NB4 (cell line): ENCODE measurements at regions not wholly inside any gene's neighbourhood (a gene's known extent, or its start where the extent isn't known, plus 50 kb on each side); places are given as distances from the start of the nearest gene placed in this dataset.

Experiments
- MYC ChIP-seq: IDR thresholded peaks from 2 replicates; pipeline ENCODE4 v1.6.1; 2011; ENCODE audit warnings: low read depth, low read length
- POLR2A ChIP-seq: IDR thresholded peaks from 2 replicates; pipeline ENCODE4 v1.6.1; 2011; ENCODE audit warnings: mild to moderate bottlenecking; ENCODE audit not compliant: insufficient read length; ENCODE audit errors: extremely low read depth
- TF ChIP-seq, protein P1 (sequence below): IDR thresholded peaks from one replicate; pipeline ENCODE4 v1.5.1; 2012; ENCODE audit warnings: low read depth, low read length
- TF ChIP-seq, protein P2 (sequence below): IDR thresholded peaks from 2 replicates; pipeline ENCODE4 v1.6.1; 2011; ENCODE audit warnings: low read depth, low read length

DNA sequence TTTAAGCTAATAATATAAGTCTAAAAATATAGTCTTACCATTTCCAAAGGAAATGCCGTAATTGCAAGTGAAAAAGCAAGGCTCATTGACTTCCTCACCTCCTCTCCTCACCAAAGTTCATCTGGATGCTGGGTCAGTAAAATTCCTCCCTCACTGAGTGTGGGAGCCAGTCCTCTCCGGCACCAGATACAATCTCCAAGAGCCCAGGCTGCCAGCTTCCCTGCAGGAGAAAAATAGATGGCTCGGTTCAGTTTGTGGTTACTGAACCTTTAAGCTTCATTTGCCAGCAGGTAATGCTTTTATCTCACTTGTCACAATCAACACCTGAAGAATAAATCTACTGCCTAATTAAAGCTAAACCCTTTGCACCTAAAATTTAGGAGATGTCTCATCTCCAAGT, 115.3 kb upstream of the VLDLR start:
- TF ChIP-seq POLR2A (no peak), MYC (no peak)
- TF ChIP-seq, protein P1, sequence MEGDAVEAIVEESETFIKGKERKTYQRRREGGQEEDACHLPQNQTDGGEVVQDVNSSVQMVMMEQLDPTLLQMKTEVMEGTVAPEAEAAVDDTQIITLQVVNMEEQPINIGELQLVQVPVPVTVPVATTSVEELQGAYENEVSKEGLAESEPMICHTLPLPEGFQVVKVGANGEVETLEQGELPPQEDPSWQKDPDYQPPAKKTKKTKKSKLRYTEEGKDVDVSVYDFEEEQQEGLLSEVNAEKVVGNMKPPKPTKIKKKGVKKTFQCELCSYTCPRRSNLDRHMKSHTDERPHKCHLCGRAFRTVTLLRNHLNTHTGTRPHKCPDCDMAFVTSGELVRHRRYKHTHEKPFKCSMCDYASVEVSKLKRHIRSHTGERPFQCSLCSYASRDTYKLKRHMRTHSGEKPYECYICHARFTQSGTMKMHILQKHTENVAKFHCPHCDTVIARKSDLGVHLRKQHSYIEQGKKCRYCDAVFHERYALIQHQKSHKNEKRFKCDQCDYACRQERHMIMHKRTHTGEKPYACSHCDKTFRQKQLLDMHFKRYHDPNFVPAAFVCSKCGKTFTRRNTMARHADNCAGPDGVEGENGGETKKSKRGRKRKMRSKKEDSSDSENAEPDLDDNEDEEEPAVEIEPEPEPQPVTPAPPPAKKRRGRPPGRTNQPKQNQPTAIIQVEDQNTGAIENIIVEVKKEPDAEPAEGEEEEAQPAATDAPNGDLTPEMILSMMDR = no peak
- TF ChIP-seq, protein P2, sequence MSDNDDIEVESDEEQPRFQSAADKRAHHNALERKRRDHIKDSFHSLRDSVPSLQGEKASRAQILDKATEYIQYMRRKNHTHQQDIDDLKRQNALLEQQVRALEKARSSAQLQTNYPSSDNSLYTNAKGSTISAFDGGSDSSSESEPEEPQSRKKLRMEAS = no peak
